CD4-positive, alpha-beta T cell (primary cell): ENCODE measurements at regions not wholly inside any gene's neighbourhood (a gene's known extent, or its start where the extent isn't known, plus 50 kb on each side); places are given as distances from the start of the nearest gene placed in this dataset.

ENCODE experiments used
- ATAC-seq: fragments of 200-7000 bp; cut with Tn5 transposase; one replicate; pipeline ENCODE4 v1.10.0; 2022; ENCODE audit warnings: mild to moderate bottlenecking; ENCODE audit not compliant: poor library complexity
- CTCF ChIA-PET: fragments of 350-600 bp; sonication (Branson Sonifier 250); formaldehyde crosslinking; loops from one replicate; lab custom pipeline; 2021; ENCODE audit warnings: antibody characterized with exemption, inconsistent platforms; lab: Charles Lee
- POLR2A ChIA-PET: fragments of 350-600 bp; sonication (Branson Sonifier 250); formaldehyde crosslinking; loops from one replicate; lab custom pipeline; 2021; ENCODE audit warnings: antibody characterized with exemption, inconsistent platforms; lab: Charles Lee
- DNase-seq, 14 experiments: peaks; one replicate each; pipeline ENCODE4 v3.0.0-alpha.2; 2013 to 2020; ENCODE audit warnings: mixed read lengths in 2 of 14
- H3K27ac ChIP-seq, 2 donors: one replicate each; pipeline versions ENCODE4 v1.5.1 to v1.7.0; 2013; ENCODE audit warnings: low read length in 2 of 2, low read depth in 1 of 2, mild to moderate bottlenecking in 1 of 2
- H3K27me3 ChIP-seq, 2 experiments: 1 replicate in 1 of 2; 2 replicates in 1 of 2; pipeline versions ENCODE4 v1.6.1 to v1.7.0; 2013; ENCODE audit warnings: low read length in 2 of 2, control low read depth in 1 of 2, mild to moderate bottlenecking in 1 of 2, moderate library complexity in 1 of 2; ENCODE audit not compliant: insufficient read depth in 2 of 2, control insufficient read depth in 1 of 2
- H3K36me3 ChIP-seq: one replicate; pipeline ENCODE4 v1.6.1; 2013; ENCODE audit warnings: low read length, control low read depth; ENCODE audit not compliant: insufficient read depth
- H3K4me1 ChIP-seq: one replicate; pipeline ENCODE4 v1.6.1; 2013; ENCODE audit warnings: low read length, control low read depth; ENCODE audit not compliant: insufficient read depth
- H3K4me3 ChIP-seq: one replicate; pipeline ENCODE4 v1.5.1; 2013; ENCODE audit warnings: mild to moderate bottlenecking, low read length, moderate library complexity
- H3K9me3 ChIP-seq, 2 experiments: 1 replicate in 1 of 2; 2 replicates in 1 of 2; pipeline versions ENCODE4 v1.6.1 to v1.7.0; 2013; ENCODE audit warnings: low read length in 2 of 2, mild to moderate bottlenecking in 2 of 2, control low read depth in 1 of 2, moderate library complexity in 1 of 2; ENCODE audit not compliant: control insufficient read depth in 1 of 2, insufficient read depth in 1 of 2
- H3K27ac Mint-ChIP-seq: one replicate; pipeline ENCODE4 v1.8.0; 2020; ENCODE audit warnings: mixed read lengths
- H3K27me3 Mint-ChIP-seq: one replicate; pipeline ENCODE4 v1.8.0; 2021; ENCODE audit warnings: mixed read lengths
- H3K36me3 Mint-ChIP-seq: one replicate; pipeline ENCODE4 v1.8.0; 2021; ENCODE audit warnings: low read depth, mixed read lengths
- H3K4me1 Mint-ChIP-seq: one replicate; pipeline ENCODE4 v1.8.0; 2021; ENCODE audit warnings: low read depth, mixed read lengths
- H3K4me3 Mint-ChIP-seq: one replicate; pipeline ENCODE4 v1.8.0; 2020; ENCODE audit warnings: mild to moderate bottlenecking, mixed read lengths
- H3K9me3 Mint-ChIP-seq: one replicate; pipeline ENCODE4 v1.8.0; 2020; ENCODE audit warnings: mixed read lengths
- intact Hi-C, 2 experiments: fragments of 100-400 bp; cut with DNase I in 1 of 2; cut with micrococcal nuclease in 1 of 2; formaldehyde crosslinking; loops; one replicate each; pipeline versions ENCODE4 v1.15.1 to v1.9.0; 2023 to 2025; cut with DNase I, micrococcal nuclease
- TF ChIP-seq, protein P1 (sequence below): fragments of 200-600 bp; IDR thresholded peaks from one replicate; pipeline ENCODE4 v1.8.0; 2022; ENCODE audit warnings: antibody characterized with exemption, mild to moderate bottlenecking

DNA sequence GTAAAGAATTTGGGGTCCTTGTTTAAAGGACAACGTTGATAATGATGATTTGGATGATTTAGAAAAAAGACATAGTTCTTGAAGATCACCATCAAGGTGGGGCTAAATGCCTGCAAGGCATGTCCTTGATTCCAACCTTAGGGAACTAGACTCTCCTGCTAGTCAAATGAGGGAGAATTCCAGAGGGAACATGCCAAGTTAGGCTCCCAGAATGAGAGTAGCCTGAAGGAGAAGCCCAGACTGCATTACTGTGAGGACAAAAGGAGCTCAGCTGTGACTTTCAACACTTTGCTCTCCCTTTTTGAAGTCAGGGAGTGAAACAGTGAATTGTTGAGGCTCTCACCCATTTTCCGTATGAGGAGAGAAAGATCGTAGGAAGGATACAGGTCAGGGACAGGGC, 95.2 kb upstream of the TBX3 start:
- H3K36me3 ChIP-seq: no peaks in the 10 kb centered on the region
- TF ChIP-seq, protein P1, sequence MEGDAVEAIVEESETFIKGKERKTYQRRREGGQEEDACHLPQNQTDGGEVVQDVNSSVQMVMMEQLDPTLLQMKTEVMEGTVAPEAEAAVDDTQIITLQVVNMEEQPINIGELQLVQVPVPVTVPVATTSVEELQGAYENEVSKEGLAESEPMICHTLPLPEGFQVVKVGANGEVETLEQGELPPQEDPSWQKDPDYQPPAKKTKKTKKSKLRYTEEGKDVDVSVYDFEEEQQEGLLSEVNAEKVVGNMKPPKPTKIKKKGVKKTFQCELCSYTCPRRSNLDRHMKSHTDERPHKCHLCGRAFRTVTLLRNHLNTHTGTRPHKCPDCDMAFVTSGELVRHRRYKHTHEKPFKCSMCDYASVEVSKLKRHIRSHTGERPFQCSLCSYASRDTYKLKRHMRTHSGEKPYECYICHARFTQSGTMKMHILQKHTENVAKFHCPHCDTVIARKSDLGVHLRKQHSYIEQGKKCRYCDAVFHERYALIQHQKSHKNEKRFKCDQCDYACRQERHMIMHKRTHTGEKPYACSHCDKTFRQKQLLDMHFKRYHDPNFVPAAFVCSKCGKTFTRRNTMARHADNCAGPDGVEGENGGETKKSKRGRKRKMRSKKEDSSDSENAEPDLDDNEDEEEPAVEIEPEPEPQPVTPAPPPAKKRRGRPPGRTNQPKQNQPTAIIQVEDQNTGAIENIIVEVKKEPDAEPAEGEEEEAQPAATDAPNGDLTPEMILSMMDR: no peak
- Mint-ChIP-seq H3K9me3 (no peaks in the 10 kb centered on the region), H3K4me3 (no peak overlapping the region), H3K4me1 (no peaks in the 10 kb centered on the region), H3K36me3 (no peaks in the 10 kb centered on the region), H3K27ac (no peak overlapping the region), H3K27me3 (peaks cover 5% of the 10 kb centered on the region)
- CTCF ChIA-PET: no interaction called here
- POLR2A ChIA-PET: no interaction called here
- ATAC-seq: no peak
- no peak overlapping the region for H3K27ac ChIP-seq
- intact Hi-C loops: no loop called here
- DNase-seq: no peak
- H3K9me3 ChIP-seq: peaks cover 0 to 10% of the 10 kb centered on the region in 2 experiments
- no peak overlapping the region for H3K4me3 ChIP-seq
- no peaks in the 10 kb centered on the region for H3K4me1 ChIP-seq
- H3K27me3 ChIP-seq: no peaks in the 10 kb centered on the region

DNA sequence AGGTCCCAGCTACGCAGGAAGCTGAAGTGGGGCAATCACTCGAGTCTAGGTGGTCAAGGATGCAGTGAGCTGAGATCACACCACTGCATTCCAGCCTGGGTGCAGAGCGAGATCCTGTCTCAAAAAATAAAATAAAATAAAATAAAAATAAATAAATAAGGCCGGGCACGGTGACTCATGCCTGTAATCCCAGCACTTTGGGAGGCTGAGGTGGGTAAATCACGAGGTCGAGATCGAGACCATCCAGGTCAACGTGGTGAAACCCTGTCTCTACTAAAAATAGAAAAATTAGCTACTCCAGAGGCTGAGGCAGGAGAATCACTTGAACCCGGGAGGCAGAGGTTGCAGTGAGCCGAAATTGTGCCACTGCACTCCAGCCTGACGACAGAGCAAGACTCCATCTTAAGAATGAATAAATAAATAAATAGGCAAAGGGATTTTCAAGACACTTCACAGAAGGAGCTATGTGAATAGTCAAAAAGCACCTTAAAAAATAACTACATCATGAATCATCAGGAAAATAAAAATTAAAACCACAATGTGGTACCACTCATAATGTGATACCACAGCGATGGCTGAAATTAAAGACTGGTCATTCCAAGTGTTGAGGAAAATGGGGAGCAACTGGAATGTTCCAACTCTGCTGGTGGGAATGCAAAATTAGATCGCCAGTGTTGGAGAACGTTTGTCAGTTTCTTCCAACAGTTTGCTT, 92.9 kb upstream of the TBX3 start:
- POLR2A ChIA-PET: no interaction called here
- Histone ChIP-seq H3K27ac (no peak overlapping the region), H3K27me3 (no peaks in the 10 kb centered on the region), H3K4me3 (no peak overlapping the region), H3K9me3 (peaks cover 0 to 26% of the 10 kb centered on the region in 2 experiments), H3K36me3 (no peaks in the 10 kb centered on the region), H3K4me1 (no peaks in the 10 kb centered on the region)
- CTCF ChIA-PET: no interaction called here
- DNase-seq (no peak), ATAC-seq (no peak)
- Mint-ChIP-seq H3K4me3 (no peak overlapping the region), H3K4me1 (no peaks in the 10 kb centered on the region), H3K27me3 (peaks cover 5% of the 10 kb centered on the region), H3K27ac (no peak overlapping the region), H3K36me3 (no peaks in the 10 kb centered on the region), H3K9me3 (no peaks in the 10 kb centered on the region)
- intact Hi-C loops: no loop called here
- TF ChIP-seq, protein P1: no peak

DNA sequence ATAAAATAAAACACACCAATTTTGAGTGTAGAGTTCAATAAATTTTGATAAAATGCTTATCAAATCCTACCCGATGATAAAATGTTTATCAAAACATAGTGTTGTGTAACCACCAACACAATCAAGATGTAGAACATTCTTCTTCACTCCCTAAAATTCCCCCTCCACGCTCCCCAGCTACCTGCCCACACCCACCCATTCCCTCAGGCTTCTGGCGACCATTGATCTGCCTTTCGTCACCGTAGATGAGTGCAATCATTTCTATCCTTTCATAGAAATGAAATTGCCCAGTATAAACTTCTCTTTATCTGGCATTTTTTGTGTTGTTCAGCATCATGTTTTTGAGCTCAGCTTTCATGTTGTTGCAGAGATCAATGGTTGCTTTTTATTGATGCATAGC, 90.7 kb upstream of the TBX3 start:
- peaks cover 0 to 26% of the 10 kb centered on the region in 2 experiments for H3K9me3 ChIP-seq
- Mint-ChIP-seq H3K36me3 (no peaks in the 10 kb centered on the region), H3K27me3 (peaks cover 5% of the 10 kb centered on the region), H3K4me3 (no peak overlapping the region), H3K4me1 (no peaks in the 10 kb centered on the region), H3K9me3 (peaks cover 2% of the 10 kb centered on the region), H3K27ac (no peak overlapping the region)
- H3K36me3 ChIP-seq: no peaks in the 10 kb centered on the region
- H3K27me3 ChIP-seq: no peaks in the 10 kb centered on the region
- H3K27ac ChIP-seq: no peak overlapping the region
- POLR2A ChIA-PET: no interaction called here
- H3K4me1 ChIP-seq: no peaks in the 10 kb centered on the region
- CTCF ChIA-PET: no interaction called here
- ATAC-seq: no peak
- intact Hi-C loops: no loop called here
- TF ChIP-seq, protein P1: no peak
- no peak for DNase-seq
- H3K4me3 ChIP-seq: no peak overlapping the region
